T-helper 1 cell treated with Interleukin-12 subunit alpha and Interleukin-12 subunit beta and Interleukin-4 antibody, amounts not matched to agents 30 ng/mL and 1 ng/mL, for 36 hours (primary cell): ENCODE measurements at regions not wholly inside any gene's neighbourhood (a gene's known extent, or its start where the extent isn't known, plus 50 kb on each side); places are given as distances from the start of the nearest gene placed in this dataset.

ENCODE experiments used
- intact Hi-C: fragments of 100-400 bp; cut with micrococcal nuclease; formaldehyde crosslinking; loops from one replicate; pipeline ENCODE4 v1.15.1; 2024

GRCh38 chr7:67983486-67983885 lies 986.9 kb downstream of the TYW1 start:
- intact Hi-C loops = no loop called here

- intact Hi-C loops = no loop called here
Measured at GRCh38 chr7:67984326-67984725, 987.7 kb downstream of the TYW1 start.

GRCh38 chr7:67989142-67989541 lies 992.5 kb downstream of the TYW1 start:
- intact Hi-C loops = no loop called here

GRCh38 chr7:67990003-67990402 lies 993.4 kb downstream of the TYW1 start:
- intact Hi-C loops = no loop called here

- intact Hi-C loops = no loop called here
Measured at GRCh38 chr7:67990716-67991115, 994.1 kb downstream of the TYW1 start.

- intact Hi-C loops = no loop called here
Measured at GRCh38 chr7:67992287-67992686, 995.7 kb downstream of the TYW1 start.

- intact Hi-C loops = no loop called here
Measured at GRCh38 chr7:68005992-68006391, 1009.4 kb downstream of the TYW1 start.

GRCh38 chr7:68006619-68007018 lies 1010.0 kb downstream of the TYW1 start:
- intact Hi-C loops = no loop called here

GRCh38 chr7:68009716-68010115 lies 1013.1 kb downstream of the TYW1 start:
- intact Hi-C loops = no loop called here

- intact Hi-C loops = no loop called here
Measured at GRCh38 chr7:68014031-68014736, 1017.6 kb downstream of the TYW1 start.

- intact Hi-C loops = no loop called here
Measured at GRCh38 chr7:68015122-68015977, 1018.7 kb downstream of the TYW1 start.

- intact Hi-C loops = no loop called here
Measured at GRCh38 chr7:68015978-68016532, 1019.4 kb downstream of the TYW1 start.

- intact Hi-C loops = no loop called here
Measured at GRCh38 chr7:68020102-68020501, 1023.5 kb downstream of the TYW1 start.

- intact Hi-C loops = no loop called here
Measured at GRCh38 chr7:68025369-68025768, 1028.7 kb downstream of the TYW1 start.

GRCh38 chr7:68030530-68030929 lies 1033.9 kb downstream of the TYW1 start:
- intact Hi-C loops = no loop called here

- intact Hi-C loops = no loop called here
Measured at GRCh38 chr7:68031180-68031943, 1034.7 kb downstream of the TYW1 start.

GRCh38 chr7:68038621-68039314 lies 1042.1 kb downstream of the TYW1 start:
- intact Hi-C loops = no loop called here

- intact Hi-C loops = no loop called here
Measured at GRCh38 chr7:68041554-68041953, 1044.9 kb downstream of the TYW1 start.

- intact Hi-C loops = no loop called here
Measured at GRCh38 chr7:68043546-68043945, 1046.9 kb downstream of the TYW1 start.

- intact Hi-C loops = no loop called here
Measured at GRCh38 chr7:68050627-68051026, 1054.0 kb downstream of the TYW1 start.

GRCh38 chr7:68058014-68058413 lies 1061.4 kb downstream of the TYW1 start:
- intact Hi-C loops = no loop called here
